Osteoblast (primary cell): ENCODE measurements at regions not wholly inside any gene's neighbourhood (a gene's known extent, or its start where the extent isn't known, plus 50 kb on each side); places are given as distances from the start of the nearest gene placed in this dataset.

Source experiments
- DNase-seq: peaks from one replicate; pipeline ENCODE4 v3.0.0; 2011; ENCODE audit warnings: low spot score, mixed read lengths; ENCODE audit not compliant: insufficient read length; ENCODE audit errors: missing footprints
- H2AFZ ChIP-seq: 2 replicates; pipeline ENCODE4 v1.6.0; 2011; ENCODE audit warnings: mild to moderate bottlenecking, low read length
- H3K27ac ChIP-seq: 2 replicates; pipeline ENCODE4 v1.5.1; 2011; ENCODE audit warnings: mild to moderate bottlenecking, low read depth, low read length, moderate library complexity
- H3K27me3 ChIP-seq: 2 replicates; pipeline ENCODE4 v1.6.0; 2012; ENCODE audit warnings: mild to moderate bottlenecking, control low read depth, inconsistent platforms, low read length, moderate library complexity; ENCODE audit not compliant: insufficient read depth
- H3K36me3 ChIP-seq: 2 replicates; pipeline ENCODE4 v1.5.1; 2011; ENCODE audit warnings: mild to moderate bottlenecking, low read length, control low read depth, moderate library complexity; ENCODE audit not compliant: insufficient read depth
- H3K4me1 ChIP-seq: 2 replicates; pipeline ENCODE4 v1.5.1; 2011; ENCODE audit warnings: mild to moderate bottlenecking, low read length, control low read depth, moderate library complexity; ENCODE audit not compliant: insufficient read depth
- H3K4me2 ChIP-seq: 2 replicates; pipeline ENCODE4 v1.6.0; 2011; ENCODE audit warnings: mild to moderate bottlenecking, low read length; ENCODE audit not compliant: insufficient read depth
- H3K4me3 ChIP-seq: fragments of 200-600 bp; sonication (generic); 3 replicates; pipeline ENCODE4 v1.5.1; 2012; ENCODE audit warnings: mild to moderate bottlenecking, low read length, inconsistent platforms; ENCODE audit not compliant: insufficient read depth
- H3K79me2 ChIP-seq: 2 replicates; pipeline ENCODE4 v1.6.0; 2012; ENCODE audit warnings: mild to moderate bottlenecking, low read length, control low read depth, inconsistent platforms; ENCODE audit not compliant: insufficient read depth
- H3K9me3 ChIP-seq: 2 replicates; pipeline ENCODE4 v1.5.1; 2011; ENCODE audit warnings: low read depth, low read length, control low read depth
- H4K20me1 ChIP-seq: 2 replicates; pipeline ENCODE4 v1.6.0; 2012; ENCODE audit warnings: mild to moderate bottlenecking, low read length, control low read depth; ENCODE audit not compliant: insufficient read depth
- CTCF ChIP-seq: IDR thresholded peaks from 2 replicates; pipeline ENCODE4 v1.5.1; 2011; ENCODE audit warnings: mild to moderate bottlenecking, low read depth, low read length, moderate library complexity; ENCODE audit errors: extremely low read depth

DNA sequence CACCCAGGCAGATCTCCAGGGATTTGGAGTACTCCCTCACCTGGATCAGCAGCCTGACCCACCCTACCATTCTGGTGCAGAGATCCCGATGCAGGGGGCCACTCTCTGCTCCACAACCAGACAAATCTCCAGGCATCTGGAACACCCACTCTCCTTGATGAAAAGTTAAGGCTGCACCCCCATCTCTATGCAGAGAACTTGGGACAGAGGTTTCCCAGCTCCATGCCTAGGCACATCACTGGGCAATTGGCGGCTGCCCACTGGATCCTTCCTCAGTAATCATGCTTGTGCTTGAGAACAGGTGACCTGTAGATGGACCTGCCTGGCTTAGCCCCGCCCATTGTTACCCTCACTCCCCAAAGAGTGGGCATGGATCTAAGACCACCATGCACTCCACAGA lies 624.9 kb downstream of the CBLN2 start:
- Histone ChIP-seq H3K4me3 (no peak overlapping the region), H2AFZ (no peak overlapping the region), H3K4me1 (no peaks in the 10 kb centered on the region), H3K79me2 (no peaks in the 10 kb centered on the region), H4K20me1 (no peaks in the 10 kb centered on the region), H3K27me3 (no peaks in the 10 kb centered on the region), H3K4me2 (no peak overlapping the region), H3K36me3 (no peaks in the 10 kb centered on the region), H3K9me3 (peaks cover 7% of the 10 kb centered on the region), H3K27ac (no peak overlapping the region)
- TF ChIP-seq CTCF, result no peak
- no peak for DNase-seq

DNA sequence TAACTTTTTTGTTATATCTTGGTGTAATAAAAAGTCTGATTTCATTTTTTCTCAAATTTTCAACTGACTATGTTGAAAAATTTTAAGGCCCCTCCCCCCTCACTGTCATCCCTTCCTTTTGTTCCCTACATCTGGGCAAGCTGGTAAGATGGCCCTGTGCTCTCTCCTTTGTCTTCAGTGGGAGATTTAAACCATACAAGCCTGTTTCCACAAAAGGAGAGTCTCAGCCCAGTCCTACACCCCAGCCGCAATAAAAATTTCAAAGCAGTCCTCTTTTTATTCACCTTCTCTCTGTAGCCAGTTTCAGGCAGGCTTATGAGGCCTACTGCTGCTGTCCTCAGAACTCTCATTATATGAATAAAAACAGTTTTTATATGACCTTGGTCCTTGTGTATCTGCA lies 630.5 kb downstream of the CBLN2 start:
- Histone ChIP-seq H3K27me3 (no peaks in the 10 kb centered on the region), H4K20me1 (no peaks in the 10 kb centered on the region), H3K4me3 (no peak overlapping the region), H3K4me2 (no peak overlapping the region), H3K27ac (no peak overlapping the region), H3K79me2 (no peaks in the 10 kb centered on the region), H2AFZ (no peak overlapping the region), H3K4me1 (no peaks in the 10 kb centered on the region), H3K36me3 (no peaks in the 10 kb centered on the region), H3K9me3 (peaks cover 5% of the 10 kb centered on the region)
- DNase-seq, result no peak
- TF ChIP-seq CTCF, result no peak

DNA sequence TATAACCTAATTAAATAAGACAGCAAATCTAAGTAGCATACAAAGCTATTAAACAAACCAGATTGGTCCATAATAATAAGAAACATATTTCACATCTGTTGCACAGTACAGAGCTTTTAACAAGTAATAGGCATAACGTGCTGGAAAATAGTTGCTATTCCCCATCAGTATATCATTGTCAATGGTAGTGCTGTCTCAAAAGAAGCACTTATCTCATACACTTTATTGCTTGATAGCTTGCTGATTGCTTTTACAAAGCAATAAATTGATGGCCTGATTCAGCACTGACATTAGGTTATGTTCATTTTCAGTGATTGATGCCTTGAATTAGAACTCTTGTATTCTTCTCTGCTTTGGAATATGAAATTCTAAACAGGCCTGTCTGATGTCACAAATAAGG lies 641.7 kb downstream of the CBLN2 start:
- no peak overlapping the region for H3K4me2 ChIP-seq
- no peak overlapping the region for H3K4me3 ChIP-seq
- H3K27me3 ChIP-seq, result no peaks in the 10 kb centered on the region
- no peaks in the 10 kb centered on the region for H4K20me1 ChIP-seq
- no peak for DNase-seq
- no peaks in the 10 kb centered on the region for H3K36me3 ChIP-seq
- no peak overlapping the region for H3K27ac ChIP-seq
- H2AFZ ChIP-seq, result no peak overlapping the region
- no peaks in the 10 kb centered on the region for H3K9me3 ChIP-seq
- TF ChIP-seq CTCF, result no peak
- H3K4me1 ChIP-seq, result no peaks in the 10 kb centered on the region
- H3K79me2 ChIP-seq, result no peaks in the 10 kb centered on the region

DNA sequence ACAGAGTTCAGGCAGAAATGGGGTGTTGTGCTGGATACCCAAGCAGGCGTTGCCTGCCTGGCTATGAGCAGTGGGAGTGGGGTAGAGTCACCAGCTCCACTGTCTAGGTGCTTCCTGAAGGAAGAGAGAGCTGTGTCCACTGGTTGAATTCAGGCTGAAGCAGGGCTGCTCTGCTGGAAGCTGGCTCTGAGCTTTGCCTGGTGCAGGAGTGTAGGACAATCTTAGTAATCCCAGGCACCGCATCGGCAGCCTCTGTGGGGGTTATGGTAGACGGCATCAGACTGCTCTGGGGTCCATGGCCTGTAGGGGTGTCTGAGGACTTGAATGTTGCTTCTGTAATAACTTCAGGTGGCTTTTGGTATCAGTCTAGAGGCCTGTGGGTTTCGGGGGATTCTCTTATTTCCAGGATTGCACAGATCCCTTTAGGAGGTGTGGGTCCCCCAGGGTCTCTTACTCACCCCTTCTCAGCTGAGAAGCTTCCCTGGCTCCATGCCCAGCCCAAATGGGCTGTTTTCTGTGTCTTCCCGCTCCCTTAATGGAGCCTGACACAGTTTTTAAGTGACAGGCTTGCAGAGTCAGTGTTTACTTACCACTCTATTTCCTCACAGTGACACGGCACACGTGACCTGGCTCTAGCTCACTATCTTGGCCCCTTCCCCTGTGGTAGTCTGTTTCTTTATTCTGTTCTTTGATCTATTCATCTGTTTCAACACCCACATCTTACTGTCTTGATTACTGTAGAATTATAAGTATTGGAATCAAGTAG lies 644.3 kb downstream of the CBLN2 start:
- no peaks in the 10 kb centered on the region for H3K36me3 ChIP-seq
- no peak overlapping the region for H3K4me2 ChIP-seq
- no peaks in the 10 kb centered on the region for H3K9me3 ChIP-seq
- H3K27ac ChIP-seq, result no peak overlapping the region
- no peak overlapping the region for H3K4me3 ChIP-seq
- no peaks in the 10 kb centered on the region for H4K20me1 ChIP-seq
- no peak overlapping the region for H2AFZ ChIP-seq
- no peaks in the 10 kb centered on the region for H3K79me2 ChIP-seq
- H3K4me1 ChIP-seq, result no peaks in the 10 kb centered on the region
- no peak for DNase-seq
- TF ChIP-seq CTCF, result no peak
- H3K27me3 ChIP-seq, result no peaks in the 10 kb centered on the region
